ENCODE measurements at regions not wholly inside any gene's neighbourhood (a gene's known extent, or its start where the extent isn't known, plus 50 kb on each side); places are given as distances from the start of the nearest gene placed in this dataset.
A peak's percentile ranks its signal among the peaks of the same experiment; 100 is the strongest.

DNA sequence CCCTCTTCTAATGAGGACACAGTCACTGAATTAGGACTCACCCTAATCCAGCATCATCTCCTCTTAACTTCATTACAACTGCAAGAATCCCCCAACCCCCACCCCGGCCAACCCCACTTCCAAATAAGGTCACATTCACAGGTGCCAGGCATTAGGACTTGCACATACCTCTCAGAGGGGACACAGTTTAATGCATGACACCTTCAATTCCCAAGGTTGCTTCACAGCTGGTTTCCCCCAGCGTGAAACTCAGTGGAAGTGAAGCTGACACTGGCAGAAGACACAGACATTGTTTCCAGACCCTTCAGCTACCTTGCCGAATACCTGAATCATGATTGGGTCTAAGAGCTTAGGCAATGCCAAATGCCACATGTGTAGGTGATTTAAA is 217.0 kb upstream of the DYNLRB2 start:
- no peak for DNase-seq
- CTCF ChIA-PET, result no interaction called here

DNA sequence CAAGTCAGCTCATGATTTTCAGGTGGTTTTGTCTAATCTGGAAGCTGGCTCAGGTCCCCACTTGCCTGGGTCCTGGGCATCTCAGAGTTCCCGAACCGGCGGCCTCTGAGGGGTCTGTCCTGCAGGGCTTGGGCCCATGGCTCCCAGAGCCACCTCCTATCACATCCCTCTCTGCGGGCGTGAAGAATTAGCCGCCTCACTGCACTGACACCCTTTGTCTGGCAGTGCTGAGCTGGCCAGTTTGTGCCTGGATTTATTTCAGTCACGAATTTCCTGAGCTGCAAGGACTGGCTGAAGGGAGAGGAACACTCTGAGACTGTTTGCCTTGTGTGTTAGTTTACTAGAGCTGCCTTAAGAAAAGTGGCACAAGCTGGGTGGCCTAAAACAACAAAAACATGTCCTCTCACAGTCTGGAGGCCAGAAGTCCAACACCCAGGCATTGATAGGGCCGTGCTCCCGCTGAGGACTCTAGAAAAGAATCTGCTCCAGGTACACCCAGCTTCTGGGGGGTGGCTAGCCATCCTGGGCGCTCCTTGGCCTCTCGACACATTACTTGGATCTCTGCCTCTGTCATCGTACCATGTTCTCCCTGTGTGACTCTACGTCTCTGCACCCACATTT is 217.5 kb upstream of the DYNLRB2 start:
- Mint-ChIP-seq H3K4me3 (ENCODE audit: unreplicated experiment) (no peak overlapping the region), H3K4me1 (ENCODE audit: low read depth, unreplicated experiment) (no peaks in the 10 kb centered on the region), H3K9me3 (ENCODE audit: unreplicated experiment) (peaks cover 8% of the 10 kb centered on the region), H3K27me3 (ENCODE audit: insufficient read depth, unreplicated experiment) (no peaks in the 10 kb centered on the region), H3K36me3 (ENCODE audit: insufficient read depth, unreplicated experiment) (no peaks in the 10 kb centered on the region), H3K27ac (ENCODE audit: unreplicated experiment) (no peak overlapping the region)
- H3K4me1 ChIP-seq, result no peaks in the 10 kb centered on the region
- intact Hi-C loops (cut with micrococcal nuclease; ENCODE audit: unreplicated experiment), result no loop called here
- no TSS peak for BruUV-seq (replicated peaks)
- 0 out of 2 replicates have a peak, but pooled peaks cover under 1% of the 10 kb centered on the region for H3K9me3 ChIP-seq
- ChIA-PET CTCF (no interaction called here), POLR2A (no interaction called here)
- TF ChIP-seq, protein P1, sequence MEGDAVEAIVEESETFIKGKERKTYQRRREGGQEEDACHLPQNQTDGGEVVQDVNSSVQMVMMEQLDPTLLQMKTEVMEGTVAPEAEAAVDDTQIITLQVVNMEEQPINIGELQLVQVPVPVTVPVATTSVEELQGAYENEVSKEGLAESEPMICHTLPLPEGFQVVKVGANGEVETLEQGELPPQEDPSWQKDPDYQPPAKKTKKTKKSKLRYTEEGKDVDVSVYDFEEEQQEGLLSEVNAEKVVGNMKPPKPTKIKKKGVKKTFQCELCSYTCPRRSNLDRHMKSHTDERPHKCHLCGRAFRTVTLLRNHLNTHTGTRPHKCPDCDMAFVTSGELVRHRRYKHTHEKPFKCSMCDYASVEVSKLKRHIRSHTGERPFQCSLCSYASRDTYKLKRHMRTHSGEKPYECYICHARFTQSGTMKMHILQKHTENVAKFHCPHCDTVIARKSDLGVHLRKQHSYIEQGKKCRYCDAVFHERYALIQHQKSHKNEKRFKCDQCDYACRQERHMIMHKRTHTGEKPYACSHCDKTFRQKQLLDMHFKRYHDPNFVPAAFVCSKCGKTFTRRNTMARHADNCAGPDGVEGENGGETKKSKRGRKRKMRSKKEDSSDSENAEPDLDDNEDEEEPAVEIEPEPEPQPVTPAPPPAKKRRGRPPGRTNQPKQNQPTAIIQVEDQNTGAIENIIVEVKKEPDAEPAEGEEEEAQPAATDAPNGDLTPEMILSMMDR (IDR thresholded peaks at IDR 0.05; ENCODE audit: insufficient read depth in 1 of 2, low read depth in 1 of 2, low read length in 1 of 2, severe bottlenecking in 1 of 2, unreplicated experiment in 1 of 2), result no peak
- H3K27me3 ChIP-seq (replicated peaks; ENCODE audit: control insufficient read depth, insufficient read depth, low read length), result no peaks in the 10 kb centered on the region
- no peak for DNase-seq
- H3K4me3 ChIP-seq (ENCODE audit: low read depth, low read length), result no peak overlapping the region
- no peaks in the 10 kb centered on the region; the same call in 1 of the 2 replicates for H3K36me3 ChIP-seq (ENCODE audit: control insufficient read depth, insufficient read depth, low read length)

More for the DNA sequence above, 217.0 kb upstream of the DYNLRB2 start:
- H3K4me1 Mint-ChIP-seq (ENCODE audit: low read depth, unreplicated experiment), result no peaks in the 10 kb centered on the region
- no peaks in the 10 kb centered on the region for H3K4me1 ChIP-seq
- no peaks in the 10 kb centered on the region for H3K36me3 Mint-ChIP-seq (ENCODE audit: insufficient read depth, unreplicated experiment)
- no peak overlapping the region for H3K4me3 Mint-ChIP-seq (ENCODE audit: unreplicated experiment)
- H3K27me3 ChIP-seq (replicated peaks; ENCODE audit: control insufficient read depth, insufficient read depth, low read length), result no peaks in the 10 kb centered on the region
- no peaks in the 10 kb centered on the region for H3K27me3 Mint-ChIP-seq (ENCODE audit: insufficient read depth, unreplicated experiment)
- peaks cover 3% of the 10 kb centered on the region for H3K9me3 Mint-ChIP-seq (ENCODE audit: unreplicated experiment)
- H3K9me3 ChIP-seq, result 0 out of 2 replicates have a peak, but pooled peaks cover 2% of the 10 kb centered on the region
- TF ChIP-seq, protein P1 (IDR thresholded peaks at IDR 0.05; ENCODE audit: insufficient read depth in 1 of 2, low read depth in 1 of 2, low read length in 1 of 2, severe bottlenecking in 1 of 2, unreplicated experiment in 1 of 2), result no peak
- H3K4me3 ChIP-seq (ENCODE audit: low read depth, low read length), result no peak overlapping the region
- BruUV-seq (replicated peaks), result no TSS peak
- no peaks in the 10 kb centered on the region; the same call in 1 of the 2 replicates for H3K36me3 ChIP-seq (ENCODE audit: control insufficient read depth, insufficient read depth, low read length)
- intact Hi-C loops (cut with micrococcal nuclease; ENCODE audit: unreplicated experiment), result no loop called here
- H3K27ac Mint-ChIP-seq (ENCODE audit: unreplicated experiment), result no peak overlapping the region
- POLR2A ChIA-PET, result no interaction called here

DNA sequence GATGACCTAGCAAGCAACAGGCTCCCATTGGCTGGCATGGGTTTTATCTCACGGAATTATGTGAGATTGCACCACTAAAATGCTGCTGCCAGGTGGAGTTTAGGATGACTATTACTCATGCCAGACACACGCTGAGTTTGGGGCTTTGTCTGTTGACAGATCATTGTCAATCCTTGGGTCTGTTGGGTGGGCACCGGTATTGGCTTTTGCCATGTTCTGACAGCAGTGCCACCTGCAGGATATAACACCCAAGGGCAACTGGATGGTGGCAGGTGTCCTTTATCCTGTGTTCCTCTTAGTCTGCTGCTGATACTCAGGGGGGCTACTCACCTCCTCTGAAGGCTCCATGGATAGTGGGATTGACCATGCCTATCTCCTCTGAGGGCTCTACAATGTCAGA is 221.6 kb upstream of the DYNLRB2 start:
- TF ChIP-seq, protein P1 (IDR thresholded peaks at IDR 0.05; ENCODE audit: insufficient read depth in 1 of 2, low read depth in 1 of 2, low read length in 1 of 2, severe bottlenecking in 1 of 2, unreplicated experiment in 1 of 2), result no peak
- Histone ChIP-seq H3K27me3 (replicated peaks; ENCODE audit: control insufficient read depth, insufficient read depth, low read length) (no peaks in the 10 kb centered on the region), H3K4me3 (ENCODE audit: low read depth, low read length) (no peak overlapping the region), H3K9me3 (no peaks in the 10 kb centered on the region; the same call in 1 of the 2 replicates), H3K4me1 (no peaks in the 10 kb centered on the region), H3K36me3 (ENCODE audit: control insufficient read depth, insufficient read depth, low read length) (no peaks in the 10 kb centered on the region; the same call in 1 of the 2 replicates)
- DNase-seq, result peak in 1 of 2 experiments; percentile 25
- H3K4me1 Mint-ChIP-seq (ENCODE audit: low read depth, unreplicated experiment), result no peaks in the 10 kb centered on the region
- H3K36me3 Mint-ChIP-seq (ENCODE audit: insufficient read depth, unreplicated experiment), result no peaks in the 10 kb centered on the region
- H3K27ac Mint-ChIP-seq (ENCODE audit: unreplicated experiment), result no peak overlapping the region
- intact Hi-C loops (cut with micrococcal nuclease; ENCODE audit: unreplicated experiment), result no loop called here
- ChIA-PET POLR2A (no interaction called here), CTCF (no interaction called here)
- no peak overlapping the region for H3K4me3 Mint-ChIP-seq (ENCODE audit: unreplicated experiment)
- no peaks in the 10 kb centered on the region for H3K27me3 Mint-ChIP-seq (ENCODE audit: insufficient read depth, unreplicated experiment)
- peaks cover 12% of the 10 kb centered on the region for H3K9me3 Mint-ChIP-seq (ENCODE audit: unreplicated experiment)
- BruUV-seq (replicated peaks), result no TSS peak

All from Caco-2 (cell line).